ENCODE measurements at regions not wholly inside any gene's neighbourhood (a gene's known extent, or its start where the extent isn't known, plus 50 kb on each side); places are given as distances from the start of the nearest gene placed in this dataset.

- H3K27me3 ChIP-seq, result no peaks in the 10 kb centered on the region
- TF ChIP-seq POLR2A (IDR thresholded peaks at IDR 0.05), result no peak
- TF ChIP-seq CTCF (IDR thresholded peaks at IDR 0.05), result no peak
- H3K27ac ChIP-seq, result no peak overlapping the region
- no peak for DNase-seq
- H3K36me3 ChIP-seq (ENCODE audit: low read depth, missing control alignments), result no peaks in the 10 kb centered on the region
- no peak overlapping the region for H3K4me3 ChIP-seq
- no peaks in the 10 kb centered on the region for H3K9me3 ChIP-seq
- intact Hi-C loops (cut with DNase I; ENCODE audit: low total_unique reads), result no loop called here
- WGBS, 2 donors, result 71 to 84% methylated on average over 3 of the region's 3 CpGs
- H3K4me1 ChIP-seq, result no peaks in the 10 kb centered on the region
Observed at GRCh38 chr14:22122829-22123560, 449.4 kb upstream of the OR4E1 start.

- 68 to 79% methylated on average over 4 of the region's 4 CpGs for whole genome bisulfite sequencing, 2 donors
- H3K9me3 ChIP-seq, result no peaks in the 10 kb centered on the region
- intact Hi-C loops (cut with DNase I; ENCODE audit: low total_unique reads), result no loop called here
- no peak for DNase-seq
- no peak for TF ChIP-seq POLR2A (IDR thresholded peaks at IDR 0.05)
- TF ChIP-seq CTCF (IDR thresholded peaks at IDR 0.05), result no peak
- H3K27ac ChIP-seq, result no peak overlapping the region
- H3K4me1 ChIP-seq, result no peaks in the 10 kb centered on the region
- H3K27me3 ChIP-seq, result no peaks in the 10 kb centered on the region
- H3K4me3 ChIP-seq, result no peak overlapping the region
- H3K36me3 ChIP-seq (ENCODE audit: low read depth, missing control alignments), result no peaks in the 10 kb centered on the region
Observed at GRCh38 chr14:22122227-22122818, 448.7 kb upstream of the OR4E1 start.

- Histone ChIP-seq H3K27me3 (no peaks in the 10 kb centered on the region), H3K36me3 (ENCODE audit: low read depth, missing control alignments) (no peaks in the 10 kb centered on the region), H3K27ac (no peak overlapping the region), H3K4me3 (no peak overlapping the region), H3K9me3 (no peaks in the 10 kb centered on the region), H3K4me1 (no peaks in the 10 kb centered on the region)
- 67 to 72% methylated on average over 3 of the region's 3 CpGs for WGBS, 2 donors
- no peak for DNase-seq
- TF ChIP-seq POLR2A (IDR thresholded peaks at IDR 0.05), result no peak
- no peak for TF ChIP-seq CTCF (IDR thresholded peaks at IDR 0.05)
- intact Hi-C loops (cut with DNase I; ENCODE audit: low total_unique reads), result no loop called here
Observed at GRCh38 chr14:22118899-22119477, 445.4 kb upstream of the OR4E1 start.

- no peaks in the 10 kb centered on the region for H3K36me3 ChIP-seq (ENCODE audit: low read depth, missing control alignments)
- intact Hi-C loops (cut with DNase I; ENCODE audit: low total_unique reads), result no loop called here
- no peaks in the 10 kb centered on the region for H3K9me3 ChIP-seq
- DNase-seq, result no peak
- no peak overlapping the region for H3K27ac ChIP-seq
- peak overlapping the region in 1 of 2 donors; percentile 13 for H3K4me3 ChIP-seq
- H3K27me3 ChIP-seq, result no peaks in the 10 kb centered on the region
- TF ChIP-seq CTCF (IDR thresholded peaks at IDR 0.05) (no peak), POLR2A (IDR thresholded peaks at IDR 0.05) (no peak)
- WGBS, 2 donors, result 63 to 73% methylated on average over 13 of the region's 13 CpGs
- no peaks in the 10 kb centered on the region for H3K4me1 ChIP-seq
Observed at GRCh38 chr14:22113401-22113800, 439.8 kb upstream of the OR4E1 start.
